Activated CD4-positive, alpha-beta T cell treated with anti-CD3 and anti-CD28 coated beads for 4 hours (primary cell): ENCODE measurements at regions not wholly inside any gene's neighbourhood (a gene's known extent, or its start where the extent isn't known, plus 50 kb on each side); places are given as distances from the start of the nearest gene placed in this dataset.
"Not testable (repeated sequence)": the region's sequence is repeated elsewhere in the genome, so short reads cannot be mapped to it uniquely, and the experiment has no call there.

ENCODE experiments used
- DNase-seq, 2 donors: peaks; one replicate each; pipeline ENCODE4 v3.0.0-alpha.2; 2020

DNA sequence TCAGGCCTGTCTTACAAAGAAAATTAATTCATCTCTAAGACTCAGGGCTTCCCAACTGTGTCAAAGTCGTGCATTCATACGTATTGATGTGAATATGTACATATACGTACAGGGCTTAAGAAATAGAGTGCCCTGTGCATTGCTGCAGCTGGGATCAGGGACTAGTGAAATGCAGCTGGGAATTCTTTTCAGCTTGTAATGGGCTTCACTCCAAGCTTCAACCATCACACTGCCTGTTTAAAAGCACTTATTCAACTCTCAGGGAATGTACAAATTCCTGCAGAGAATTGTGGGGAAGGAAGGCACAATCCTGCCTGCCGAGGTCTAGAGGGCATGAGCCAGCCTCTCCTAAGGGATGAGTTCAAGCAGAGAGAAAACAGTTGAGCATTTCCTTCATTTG is 59.6 kb upstream of the MAN2A1 start:
- DNase-seq = no peak

DNA sequence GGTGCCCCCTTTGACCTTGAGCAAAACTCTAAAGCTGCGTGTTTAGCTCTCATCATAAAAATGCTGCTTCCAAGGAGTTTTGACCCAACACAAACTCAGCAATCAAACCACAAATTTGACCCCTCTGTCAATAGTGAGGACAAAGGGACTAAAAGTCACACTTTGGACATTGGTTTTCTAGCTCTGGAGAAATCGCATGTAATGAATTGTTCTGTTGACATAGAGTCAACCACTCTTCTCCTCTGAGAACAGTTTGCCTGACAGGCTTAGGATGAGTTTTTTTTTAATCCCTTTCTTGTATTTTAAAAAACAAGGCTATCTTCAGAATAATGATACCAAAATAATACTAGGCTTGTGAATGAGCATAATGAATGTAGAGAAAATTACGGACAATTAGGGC is 61.1 kb upstream of the MAN2A1 start:
- DNase-seq = no peak

DNA sequence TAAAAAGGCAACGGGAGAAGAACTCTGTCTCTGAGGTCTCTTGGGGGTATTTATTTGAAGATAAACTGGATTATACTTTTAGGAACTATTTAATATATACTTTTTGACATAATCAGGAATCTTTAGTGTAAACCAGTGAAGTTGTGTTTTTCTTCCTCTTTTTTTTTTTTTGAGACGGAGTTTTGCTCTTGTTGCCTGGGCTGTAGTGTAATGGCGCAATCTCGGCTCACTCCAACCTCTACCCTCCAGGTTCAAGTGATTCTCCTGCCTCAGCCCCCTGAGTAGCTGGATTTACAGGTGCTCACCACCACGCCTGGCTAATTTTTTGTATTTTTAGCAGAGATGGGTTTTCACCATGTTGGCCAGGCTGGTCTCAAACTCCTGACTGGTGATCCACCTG is 68.5 kb upstream of the MAN2A1 start:
- DNase-seq = not testable (repeated sequence)

DNA sequence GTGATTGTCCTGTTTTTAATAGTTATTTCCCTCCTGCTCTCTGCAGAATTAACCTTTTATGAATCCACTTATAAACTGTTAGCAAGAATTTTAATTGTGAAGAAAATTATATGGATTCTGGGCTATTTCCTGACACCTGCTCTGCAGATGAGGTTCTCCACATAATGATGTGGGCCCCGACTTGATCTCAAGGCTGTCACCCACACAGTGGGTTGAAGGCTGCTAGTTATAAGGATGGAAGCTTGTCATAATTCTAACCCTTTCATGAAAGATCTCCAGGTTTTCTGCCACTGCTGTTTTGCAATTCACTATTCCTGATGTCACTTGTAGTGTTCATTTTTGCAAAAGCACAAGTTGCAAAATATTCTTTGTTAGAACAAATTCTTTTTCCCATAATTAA is 69.1 kb upstream of the MAN2A1 start:
- DNase-seq = no peak

DNA sequence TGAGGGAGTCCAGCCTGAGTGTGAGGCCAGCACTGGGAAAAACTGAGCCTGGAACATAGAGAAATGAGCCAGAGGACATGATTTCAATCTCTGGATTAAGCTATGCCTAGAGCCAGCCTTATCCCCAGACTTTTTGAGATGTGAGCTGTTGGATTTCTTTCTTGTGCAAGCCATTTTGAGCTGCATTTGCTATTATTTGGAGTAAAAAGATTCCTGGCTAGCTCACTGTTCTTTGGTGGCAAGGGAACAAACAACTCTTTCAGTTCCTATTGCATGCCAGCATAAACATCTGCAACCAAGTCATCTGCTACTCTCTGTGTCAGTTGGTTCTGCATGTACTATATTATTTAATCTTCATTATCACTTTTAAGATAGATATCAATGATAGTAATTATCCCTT is 70.1 kb upstream of the MAN2A1 start:
- DNase-seq = no peak

- DNase-seq = no peak
Observed at GRCh38 chr5:109619021-109619460, 70.7 kb upstream of the MAN2A1 start.

- DNase-seq = no peak
Observed at GRCh38 chr5:109614981-109615380, 74.7 kb upstream of the MAN2A1 start.

GRCh38 chr5:109614301-109614700 is 75.4 kb upstream of the MAN2A1 start:
- DNase-seq = no peak

- DNase-seq = no peak
Observed at GRCh38 chr5:109612278-109612905, 77.3 kb upstream of the MAN2A1 start.

DNA sequence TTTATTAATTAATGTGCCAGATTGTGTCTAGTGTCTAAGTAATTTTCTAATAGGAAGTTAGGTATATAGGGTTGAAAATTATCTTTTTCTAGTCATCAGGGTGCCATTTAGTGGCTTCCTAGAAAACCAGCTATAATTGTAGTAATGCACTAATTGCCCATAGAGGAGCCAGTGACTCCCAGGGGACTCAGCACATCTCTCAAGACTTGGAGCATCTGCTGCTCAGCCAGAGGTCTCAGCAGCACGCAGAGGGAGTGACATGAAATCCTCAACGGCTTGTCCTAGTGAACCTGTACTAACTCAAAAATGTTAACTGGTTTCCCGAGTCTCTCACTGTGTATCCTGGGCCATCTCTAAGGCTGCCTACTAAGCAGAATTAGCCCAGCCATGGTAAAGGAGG is 78.2 kb upstream of the MAN2A1 start:
- no peak for DNase-seq

DNA sequence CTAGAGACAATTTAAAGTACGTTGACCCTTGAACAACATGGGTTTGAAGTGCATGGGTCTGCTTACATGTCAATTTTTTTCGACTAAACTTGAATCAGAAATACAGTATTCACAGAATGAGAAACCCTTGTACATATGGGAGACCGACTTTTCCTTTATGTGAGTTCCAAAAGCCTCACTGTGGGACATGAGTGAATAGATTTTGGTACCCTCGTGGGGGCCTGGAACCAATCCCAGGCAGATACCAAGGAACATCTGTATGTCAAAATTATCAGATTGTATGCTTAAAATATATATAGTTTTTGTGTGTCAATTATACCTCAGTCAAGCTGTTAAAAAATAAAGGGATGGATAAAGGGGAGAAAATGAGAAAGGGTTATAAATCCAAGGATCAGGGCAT is 78.7 kb upstream of the MAN2A1 start:
- no peak for DNase-seq

GRCh38 chr5:109610581-109610980 is 79.1 kb upstream of the MAN2A1 start:
- no peak for DNase-seq

DNA sequence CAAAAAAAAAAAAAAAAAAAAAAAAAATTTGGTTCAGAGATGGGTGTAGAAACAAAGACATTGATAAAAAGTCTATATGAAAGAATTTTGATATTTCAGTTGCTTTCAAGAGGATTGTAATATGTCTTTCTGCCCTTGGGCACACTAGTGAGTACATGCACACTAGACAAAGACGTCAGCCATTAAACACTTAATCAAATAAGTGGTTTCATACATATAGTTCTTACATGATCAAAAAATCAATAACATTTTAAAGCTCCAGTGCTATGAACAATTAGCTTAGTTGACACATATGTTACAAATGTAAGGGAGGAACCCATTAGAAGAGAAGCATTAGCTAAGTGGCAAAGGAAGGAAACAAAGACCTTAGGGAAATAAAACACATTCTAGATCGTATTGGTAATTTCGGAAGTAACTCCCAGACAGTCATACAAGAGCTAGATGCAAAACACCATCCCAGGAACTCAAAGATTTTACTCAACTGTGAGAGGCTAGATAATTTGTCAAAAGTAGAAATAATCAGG is 84.5 kb upstream of the MAN2A1 start:
- no peak for DNase-seq

DNA sequence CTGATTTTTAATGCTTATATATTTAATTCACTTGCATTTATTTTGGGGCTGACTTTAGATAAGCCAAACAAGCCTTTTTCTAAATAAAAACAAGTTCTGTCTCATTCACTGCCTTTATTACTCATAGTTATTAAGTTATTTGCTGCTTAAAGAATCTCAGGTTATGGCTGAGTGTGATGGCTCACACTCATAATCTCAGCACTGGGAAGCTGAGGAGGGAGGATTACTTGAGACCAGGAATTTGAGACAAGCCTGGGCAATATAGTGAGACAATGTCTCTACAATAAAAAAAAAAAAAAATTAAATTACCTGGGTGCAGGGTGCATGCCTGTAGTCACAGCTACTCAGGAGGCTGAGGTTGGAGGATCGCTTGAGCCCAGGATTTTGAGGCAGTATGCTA is 85.0 kb upstream of the MAN2A1 start:
- DNase-seq = no peak

- DNase-seq = no peak
Observed at GRCh38 chr5:109601736-109602135, 88.0 kb upstream of the MAN2A1 start.

DNA sequence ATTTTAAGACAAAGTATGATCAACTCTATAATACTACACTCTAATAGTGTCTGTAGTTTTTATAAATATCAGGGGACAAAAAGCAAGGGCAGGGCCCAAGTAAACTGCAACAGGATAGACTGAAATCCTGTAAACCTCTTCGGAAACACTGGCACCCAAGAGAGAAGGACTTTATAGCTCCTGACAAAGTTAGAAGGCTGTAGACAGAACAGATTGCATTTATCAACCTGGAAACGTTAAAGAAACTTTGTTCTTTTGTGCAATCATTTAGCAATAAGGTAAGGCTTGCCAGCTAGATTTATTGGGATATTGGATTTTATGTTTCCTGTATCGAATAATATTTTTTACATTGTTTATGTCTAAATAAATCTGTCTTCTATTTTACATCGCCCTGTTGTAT is 91.8 kb upstream of the MAN2A1 start:
- no peak for DNase-seq

GRCh38 chr5:109594217-109594616 is 95.5 kb upstream of the MAN2A1 start:
- DNase-seq = no peak

DNA sequence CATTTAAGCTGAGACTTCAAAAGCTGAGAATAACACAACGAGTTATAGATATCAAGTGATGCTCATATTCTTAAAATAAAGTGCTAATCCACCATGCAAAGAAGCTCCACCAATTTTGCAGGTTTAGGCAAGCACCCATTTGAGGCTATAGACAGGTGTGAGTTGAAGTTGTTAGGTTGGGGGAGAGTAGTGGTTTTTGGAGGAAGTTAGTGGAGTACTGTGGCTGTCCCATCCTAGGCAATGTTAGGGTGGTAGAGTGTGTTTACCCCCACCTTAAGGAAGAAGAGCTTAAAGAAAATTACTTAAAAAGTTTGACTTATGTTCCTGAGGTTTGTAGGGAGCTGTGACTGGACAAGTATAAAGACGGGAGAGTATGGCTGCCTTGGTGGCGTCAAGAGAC is 98.9 kb upstream of the MAN2A1 start:
- no peak for DNase-seq

- no peak for DNase-seq
Observed at GRCh38 chr5:109589986-109590385, 99.7 kb upstream of the MAN2A1 start.

DNA sequence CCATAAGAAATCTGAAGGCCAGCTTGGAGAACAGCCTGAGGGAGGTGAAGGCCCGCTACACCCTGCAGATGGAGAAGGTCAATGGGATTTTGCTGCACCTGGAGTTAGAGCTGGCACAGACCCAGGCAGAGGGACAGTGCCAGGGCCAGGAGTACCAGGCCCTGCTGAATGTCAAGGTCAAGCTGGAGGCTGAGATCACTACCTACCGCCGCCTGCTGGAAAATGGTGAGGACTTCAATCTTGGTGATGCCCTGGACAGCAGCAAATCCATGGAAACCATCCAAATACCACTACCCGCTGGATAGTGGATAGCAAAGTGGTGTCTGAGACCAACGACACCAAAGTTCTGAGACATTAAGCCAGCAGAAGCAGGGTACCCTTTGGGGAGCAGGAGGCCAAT is 100.5 kb upstream of the MAN2A1 start:
- no peak for DNase-seq

GRCh38 chr5:109588281-109589035 is 101.3 kb upstream of the MAN2A1 start:
- DNase-seq = no peak

DNA sequence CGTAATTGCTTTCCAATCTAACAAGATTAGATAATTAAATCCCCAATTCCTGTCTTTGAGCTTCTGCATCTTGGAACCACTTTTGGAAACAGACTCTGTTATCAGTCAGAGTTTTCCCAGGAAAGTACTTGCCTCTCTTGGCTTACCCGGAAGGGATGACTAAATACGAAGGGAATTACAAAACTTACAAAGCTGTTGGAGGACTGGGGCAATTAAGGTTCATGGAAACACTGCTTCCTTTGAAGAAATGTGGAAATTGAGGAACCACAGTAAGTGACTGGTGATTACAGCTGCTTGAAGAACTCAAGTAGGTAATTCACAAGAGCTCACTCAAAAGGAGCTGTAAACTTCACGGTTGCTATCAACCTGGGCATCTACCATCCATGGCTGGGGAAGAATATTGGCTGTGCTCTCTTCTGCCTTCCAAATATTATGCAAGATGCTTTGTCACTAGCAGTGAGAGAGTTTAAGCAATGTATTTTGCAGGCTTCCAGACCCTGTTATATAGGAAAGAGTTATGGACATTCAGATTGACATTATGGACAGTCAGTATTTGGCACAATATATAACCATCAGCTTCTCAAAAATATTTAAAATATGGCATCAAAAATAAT is 104.6 kb upstream of the MAN2A1 start:
- DNase-seq = no peak

- no peak for DNase-seq
Observed at GRCh38 chr5:109580225-109580624, 109.5 kb upstream of the MAN2A1 start.

GRCh38 chr5:109575506-109575905 is 114.2 kb upstream of the MAN2A1 start:
- DNase-seq = no peak
